ENCODE measurements at regions not wholly inside any gene's neighbourhood (a gene's known extent, or its start where the extent isn't known, plus 50 kb on each side); places are given as distances from the start of the nearest gene placed in this dataset.

GRCh38 chr6:23137611-23138010 is 568.2 kb downstream of the HDGFL1 start:
- Histone ChIP-seq H4K20me1 (ENCODE audit: insufficient read depth, low read length) (no peaks in the 10 kb centered on the region), H3K79me2 (ENCODE audit: insufficient read depth, low read length) (no peaks in the 10 kb centered on the region), H3K9me3 (ENCODE audit: low read depth, low read length) (no peaks in the 10 kb centered on the region), H3K27me3 (ENCODE audit: insufficient read depth, low read length) (no peaks in the 10 kb centered on the region), H3K4me2 (ENCODE audit: insufficient read depth, low read length) (no peak overlapping the region), H3K27ac (ENCODE audit: low read depth, low read length) (no peak overlapping the region), H3K4me1 (ENCODE audit: insufficient read depth, low read length) (peaks cover 5% of the 10 kb centered on the region), H2AFZ (ENCODE audit: low read length) (no peak overlapping the region), H3K36me3 (ENCODE audit: insufficient read depth, low read length) (no peaks in the 10 kb centered on the region), H3K4me3 (ENCODE audit: insufficient read depth, low read length) (no peak overlapping the region)
- TF ChIP-seq CTCF (IDR thresholded peaks at IDR 0.05; ENCODE audit: extremely low read depth, low read depth, low read length), result no peak
- peak; percentile 30 for DNase-seq (ENCODE audit: insufficient read length, low spot score, missing footprints)

GRCh38 chr6:23140871-23141270 is 571.5 kb downstream of the HDGFL1 start:
- Histone ChIP-seq H3K4me2 (ENCODE audit: insufficient read depth, low read length) (no peak overlapping the region), H3K27ac (ENCODE audit: low read depth, low read length) (no peak overlapping the region), H3K4me1 (ENCODE audit: insufficient read depth, low read length) (peaks cover 18% of the 10 kb centered on the region), H3K79me2 (ENCODE audit: insufficient read depth, low read length) (no peaks in the 10 kb centered on the region), H3K27me3 (ENCODE audit: insufficient read depth, low read length) (no peaks in the 10 kb centered on the region), H4K20me1 (ENCODE audit: insufficient read depth, low read length) (no peaks in the 10 kb centered on the region), H3K36me3 (ENCODE audit: insufficient read depth, low read length) (no peaks in the 10 kb centered on the region), H3K4me3 (ENCODE audit: insufficient read depth, low read length) (no peak overlapping the region), H3K9me3 (ENCODE audit: low read depth, low read length) (no peaks in the 10 kb centered on the region), H2AFZ (ENCODE audit: low read length) (no peak overlapping the region)
- DNase-seq (ENCODE audit: insufficient read length, low spot score, missing footprints), result peak; percentile 1
- TF ChIP-seq CTCF (IDR thresholded peaks at IDR 0.05; ENCODE audit: extremely low read depth, low read depth, low read length), result no peak

DNA sequence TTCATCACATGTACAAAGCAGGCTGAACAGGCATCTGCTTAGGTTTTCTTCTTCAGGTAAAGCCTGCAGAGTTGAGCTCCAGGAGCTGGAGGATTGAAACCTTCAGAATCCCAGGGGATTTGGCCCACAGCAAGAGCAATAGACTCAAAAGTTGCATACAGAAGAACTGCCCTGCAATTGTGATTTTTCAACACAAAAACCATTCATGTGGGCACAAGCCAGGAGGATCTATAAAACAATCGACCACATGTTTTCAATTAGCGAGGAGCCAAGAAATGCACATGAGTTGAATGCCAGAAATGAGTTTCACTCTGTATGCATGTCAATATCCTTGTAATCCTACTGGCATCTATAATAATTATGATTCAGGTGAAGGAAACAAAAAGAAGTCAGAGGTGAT is 576.4 kb downstream of the HDGFL1 start:
- peaks cover 15% of the 10 kb centered on the region for H3K4me1 ChIP-seq (ENCODE audit: insufficient read depth, low read length)
- no peaks in the 10 kb centered on the region for H3K79me2 ChIP-seq (ENCODE audit: insufficient read depth, low read length)
- DNase-seq (ENCODE audit: insufficient read length, low spot score, missing footprints), result no peak
- no peaks in the 10 kb centered on the region for H3K27me3 ChIP-seq (ENCODE audit: insufficient read depth, low read length)
- peak overlapping the region; percentile 2 for H3K4me2 ChIP-seq (ENCODE audit: insufficient read depth, low read length)
- H3K9me3 ChIP-seq (ENCODE audit: low read depth, low read length), result no peaks in the 10 kb centered on the region
- H3K36me3 ChIP-seq (ENCODE audit: insufficient read depth, low read length), result no peaks in the 10 kb centered on the region
- H4K20me1 ChIP-seq (ENCODE audit: insufficient read depth, low read length), result no peaks in the 10 kb centered on the region
- no peak for TF ChIP-seq CTCF (IDR thresholded peaks at IDR 0.05; ENCODE audit: extremely low read depth, low read depth, low read length)
- H3K27ac ChIP-seq (ENCODE audit: low read depth, low read length), result no peak overlapping the region
- no peak overlapping the region for H2AFZ ChIP-seq (ENCODE audit: low read length)
- no peak overlapping the region for H3K4me3 ChIP-seq (ENCODE audit: insufficient read depth, low read length)

DNA sequence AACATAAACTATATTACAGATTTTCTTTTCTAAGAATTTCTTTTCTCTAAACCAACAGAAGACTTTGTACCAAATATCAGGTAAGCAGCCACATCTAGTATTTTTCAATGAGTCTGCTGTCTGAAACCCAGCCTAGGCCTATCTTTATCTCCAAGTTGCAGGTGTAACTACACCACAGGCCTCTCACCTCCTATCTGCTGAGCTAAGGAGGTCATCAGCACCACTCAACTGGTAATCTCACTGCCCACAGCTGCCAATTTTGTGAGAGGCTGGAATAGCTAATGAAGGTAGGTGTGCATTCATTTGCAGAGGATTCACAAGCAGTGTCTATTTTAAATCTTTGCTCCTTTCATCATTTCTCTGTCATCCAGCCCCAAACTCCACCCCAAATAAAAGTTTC is 584.8 kb downstream of the HDGFL1 start:
- no peak for TF ChIP-seq CTCF (IDR thresholded peaks at IDR 0.05; ENCODE audit: extremely low read depth, low read depth, low read length)
- Histone ChIP-seq H3K4me3 (ENCODE audit: insufficient read depth, low read length) (no peak overlapping the region), H3K9me3 (ENCODE audit: low read depth, low read length) (no peaks in the 10 kb centered on the region), H3K79me2 (ENCODE audit: insufficient read depth, low read length) (no peaks in the 10 kb centered on the region), H2AFZ (ENCODE audit: low read length) (no peak overlapping the region), H3K27me3 (ENCODE audit: insufficient read depth, low read length) (no peaks in the 10 kb centered on the region), H4K20me1 (ENCODE audit: insufficient read depth, low read length) (no peaks in the 10 kb centered on the region), H3K36me3 (ENCODE audit: insufficient read depth, low read length) (no peaks in the 10 kb centered on the region), H3K4me2 (ENCODE audit: insufficient read depth, low read length) (no peak overlapping the region), H3K27ac (ENCODE audit: low read depth, low read length) (no peak overlapping the region), H3K4me1 (ENCODE audit: insufficient read depth, low read length) (no peaks in the 10 kb centered on the region)
- DNase-seq (ENCODE audit: insufficient read length, low spot score, missing footprints), result no peak

Data from osteoblast (primary cell).